ENCODE measurements at regions not wholly inside any gene's neighbourhood (a gene's known extent, or its start where the extent isn't known, plus 50 kb on each side); places are given as distances from the start of the nearest gene placed in this dataset.
A peak's percentile ranks its signal among the peaks of the same experiment; 100 is the strongest.

DNA sequence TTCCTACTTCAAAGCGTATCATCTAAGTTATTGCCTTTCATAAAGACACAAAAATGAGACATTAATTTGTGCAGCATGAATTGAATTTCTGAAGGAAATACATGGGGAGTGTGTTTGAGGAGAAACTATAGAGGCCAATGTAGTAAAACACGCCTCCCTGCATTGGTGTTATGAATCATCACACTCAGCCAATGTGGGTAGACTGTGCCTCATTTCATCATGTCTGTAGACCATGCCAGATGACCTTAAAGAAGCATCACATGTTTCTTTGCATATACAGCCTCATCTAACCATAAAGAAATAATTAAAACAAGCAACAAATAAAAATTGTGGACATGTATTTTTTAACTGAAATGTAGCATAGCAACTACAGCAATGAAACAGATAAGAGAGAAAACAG, 486.0 kb upstream of the ADAMTS9 start:
- H3K4me3 ChIP-seq (ENCODE audit: low read depth in 2 of 2, low read length in 1 of 2): no peak overlapping the region
- H3K4me2 ChIP-seq: no peak overlapping the region
- H3K9me3 ChIP-seq: no peaks in the 10 kb centered on the region
- TF ChIP-seq POLR2AphosphoS5 (IDR thresholded peaks at IDR 0.05; ENCODE audit: low read depth, low read length): no peak
- no peak for TF ChIP-seq SIN3A (IDR thresholded peaks at IDR 0.05; ENCODE audit: borderline replicate concordance, low read depth, low read length)
- TF ChIP-seq EZH2phosphoT487 (IDR thresholded peaks at IDR 0.05; ENCODE audit: borderline replicate concordance, low read depth): no peak
- TF ChIP-seq, protein P1, sequence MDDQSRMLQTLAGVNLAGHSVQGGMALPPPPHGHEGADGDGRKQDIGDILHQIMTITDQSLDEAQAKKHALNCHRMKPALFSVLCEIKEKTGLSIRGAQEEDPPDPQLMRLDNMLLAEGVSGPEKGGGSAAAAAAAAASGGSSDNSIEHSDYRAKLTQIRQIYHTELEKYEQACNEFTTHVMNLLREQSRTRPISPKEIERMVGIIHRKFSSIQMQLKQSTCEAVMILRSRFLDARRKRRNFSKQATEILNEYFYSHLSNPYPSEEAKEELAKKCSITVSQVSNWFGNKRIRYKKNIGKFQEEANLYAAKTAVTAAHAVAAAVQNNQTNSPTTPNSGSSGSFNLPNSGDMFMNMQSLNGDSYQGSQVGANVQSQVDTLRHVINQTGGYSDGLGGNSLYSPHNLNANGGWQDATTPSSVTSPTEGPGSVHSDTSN (IDR thresholded peaks at IDR 0.05): no peak
- TF ChIP-seq, protein P2, sequence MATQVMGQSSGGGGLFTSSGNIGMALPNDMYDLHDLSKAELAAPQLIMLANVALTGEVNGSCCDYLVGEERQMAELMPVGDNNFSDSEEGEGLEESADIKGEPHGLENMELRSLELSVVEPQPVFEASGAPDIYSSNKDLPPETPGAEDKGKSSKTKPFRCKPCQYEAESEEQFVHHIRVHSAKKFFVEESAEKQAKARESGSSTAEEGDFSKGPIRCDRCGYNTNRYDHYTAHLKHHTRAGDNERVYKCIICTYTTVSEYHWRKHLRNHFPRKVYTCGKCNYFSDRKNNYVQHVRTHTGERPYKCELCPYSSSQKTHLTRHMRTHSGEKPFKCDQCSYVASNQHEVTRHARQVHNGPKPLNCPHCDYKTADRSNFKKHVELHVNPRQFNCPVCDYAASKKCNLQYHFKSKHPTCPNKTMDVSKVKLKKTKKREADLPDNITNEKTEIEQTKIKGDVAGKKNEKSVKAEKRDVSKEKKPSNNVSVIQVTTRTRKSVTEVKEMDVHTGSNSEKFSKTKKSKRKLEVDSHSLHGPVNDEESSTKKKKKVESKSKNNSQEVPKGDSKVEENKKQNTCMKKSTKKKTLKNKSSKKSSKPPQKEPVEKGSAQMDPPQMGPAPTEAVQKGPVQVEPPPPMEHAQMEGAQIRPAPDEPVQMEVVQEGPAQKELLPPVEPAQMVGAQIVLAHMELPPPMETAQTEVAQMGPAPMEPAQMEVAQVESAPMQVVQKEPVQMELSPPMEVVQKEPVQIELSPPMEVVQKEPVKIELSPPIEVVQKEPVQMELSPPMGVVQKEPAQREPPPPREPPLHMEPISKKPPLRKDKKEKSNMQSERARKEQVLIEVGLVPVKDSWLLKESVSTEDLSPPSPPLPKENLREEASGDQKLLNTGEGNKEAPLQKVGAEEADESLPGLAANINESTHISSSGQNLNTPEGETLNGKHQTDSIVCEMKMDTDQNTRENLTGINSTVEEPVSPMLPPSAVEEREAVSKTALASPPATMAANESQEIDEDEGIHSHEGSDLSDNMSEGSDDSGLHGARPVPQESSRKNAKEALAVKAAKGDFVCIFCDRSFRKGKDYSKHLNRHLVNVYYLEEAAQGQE (IDR thresholded peaks at IDR 0.05; ENCODE audit: low read depth, low read length): no peak
- no peak for TF ChIP-seq MEF2A (IDR thresholded peaks at IDR 0.05; ENCODE audit: borderline replicate concordance, low read depth)
- no peak for TF ChIP-seq NRF1 (IDR thresholded peaks at IDR 0.05; ENCODE audit: low read depth, low read length)
- TF ChIP-seq, protein P3, sequence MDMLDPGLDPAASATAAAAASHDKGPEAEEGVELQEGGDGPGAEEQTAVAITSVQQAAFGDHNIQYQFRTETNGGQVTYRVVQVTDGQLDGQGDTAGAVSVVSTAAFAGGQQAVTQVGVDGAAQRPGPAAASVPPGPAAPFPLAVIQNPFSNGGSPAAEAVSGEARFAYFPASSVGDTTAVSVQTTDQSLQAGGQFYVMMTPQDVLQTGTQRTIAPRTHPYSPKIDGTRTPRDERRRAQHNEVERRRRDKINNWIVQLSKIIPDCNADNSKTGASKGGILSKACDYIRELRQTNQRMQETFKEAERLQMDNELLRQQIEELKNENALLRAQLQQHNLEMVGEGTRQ (IDR thresholded peaks at IDR 0.05; ENCODE audit: borderline replicate concordance, low read depth, low read length): no peak
- no peak for TF ChIP-seq JUND (IDR thresholded peaks at IDR 0.05)
- no peak for TF ChIP-seq RCOR1 (IDR thresholded peaks at IDR 0.05; ENCODE audit: low read length)
- TF ChIP-seq EP300 (IDR thresholded peaks at IDR 0.05; ENCODE audit: borderline replicate concordance in 1 of 2, low read depth in 1 of 2, low read length in 1 of 2): no peak
- TF ChIP-seq, protein P4, sequence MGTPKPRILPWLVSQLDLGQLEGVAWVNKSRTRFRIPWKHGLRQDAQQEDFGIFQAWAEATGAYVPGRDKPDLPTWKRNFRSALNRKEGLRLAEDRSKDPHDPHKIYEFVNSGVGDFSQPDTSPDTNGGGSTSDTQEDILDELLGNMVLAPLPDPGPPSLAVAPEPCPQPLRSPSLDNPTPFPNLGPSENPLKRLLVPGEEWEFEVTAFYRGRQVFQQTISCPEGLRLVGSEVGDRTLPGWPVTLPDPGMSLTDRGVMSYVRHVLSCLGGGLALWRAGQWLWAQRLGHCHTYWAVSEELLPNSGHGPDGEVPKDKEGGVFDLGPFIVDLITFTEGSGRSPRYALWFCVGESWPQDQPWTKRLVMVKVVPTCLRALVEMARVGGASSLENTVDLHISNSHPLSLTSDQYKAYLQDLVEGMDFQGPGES (IDR thresholded peaks at IDR 0.05; ENCODE audit: low read depth, low read length): no peak
- no peak for TF ChIP-seq CTCF (IDR thresholded peaks at IDR 0.05)
- H3K9me2 ChIP-seq: no peaks in the 10 kb centered on the region
- H2AFZ ChIP-seq (ENCODE audit: low read depth): no peak overlapping the region
- ChIA-PET CTCF (no interaction called here), POLR2A (no interaction called here)
- H3K27ac ChIP-seq (ENCODE audit: low read depth in 2 of 2, low read length in 1 of 2): peak overlapping the region in 1 of 2 experiments; percentile 6; a peak in 1 of 4 replicates
- H3K4me1 ChIP-seq (ENCODE audit: control insufficient read depth in 1 of 2, insufficient read depth in 2 of 2, low read depth in 1 of 2, low read length in 1 of 2): peaks cover 0 to 41% of the 10 kb centered on the region in 2 experiments; a peak in 3 of 4 replicates
- H3F3A ChIP-seq (replicated peaks; ENCODE audit: insufficient read depth): no peaks in the 10 kb centered on the region
- H3K27me3 ChIP-seq (ENCODE audit: insufficient read depth): no peaks in the 10 kb centered on the region
- no peaks in the 10 kb centered on the region for H4K20me1 ChIP-seq (ENCODE audit: insufficient read depth)
- no peak overlapping the region for H3K9ac ChIP-seq
- no peaks in the 10 kb centered on the region for H3K79me2 ChIP-seq (ENCODE audit: insufficient read depth)
- 77% methylated on average over 2 of the region's 2 CpGs for WGBS (ENCODE audit: low lambda C conversion rate)
- DNase-seq: no peak
- H3K36me3 ChIP-seq (replicated peaks in 1 of 2; ENCODE audit: control insufficient read depth in 1 of 2, insufficient read depth in 2 of 2, low read length in 1 of 2): no peaks in the 10 kb centered on the region
